ENCODE measurements at regions not wholly inside any gene's neighbourhood (a gene's known extent, or its start where the extent isn't known, plus 50 kb on each side); places are given as distances from the start of the nearest gene placed in this dataset.

DNA sequence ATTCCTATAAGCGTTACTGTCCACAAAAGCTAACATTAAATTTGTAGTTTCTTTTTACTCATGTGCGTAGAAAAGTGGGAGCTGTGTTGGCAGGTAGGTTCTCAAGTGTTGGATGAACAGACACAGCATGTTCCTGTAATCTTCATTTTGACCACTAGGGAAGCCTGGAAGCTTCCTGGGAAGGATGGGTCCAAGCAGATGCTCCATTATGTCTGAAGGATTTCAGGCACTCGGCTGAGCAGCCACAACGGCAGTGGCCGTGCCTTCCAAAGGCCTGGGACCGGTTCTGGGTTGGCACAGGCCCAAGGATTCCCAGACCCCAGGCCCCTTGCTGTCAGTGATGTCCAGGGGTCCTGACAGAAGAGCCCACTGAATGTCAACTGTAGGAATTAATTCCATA, 386.3 kb downstream of the TNS3 start:
- intact Hi-C loops (cut with DNase I; ENCODE audit: low total_unique reads), result no loop called here
- DNase-seq (ENCODE audit: low spot score in 2 of 2), result no peak
- no peak for TF ChIP-seq POLR2A (IDR thresholded peaks at IDR 0.05)
- TF ChIP-seq CTCF (IDR thresholded peaks at IDR 0.05), result no peak
- 88 to 96% methylated on average over 6 of the region's 6 CpGs for WGBS, 2 donors
- no peak overlapping the region for H3K4me3 ChIP-seq (ENCODE audit: low read depth, poor library complexity, severe bottlenecking)

DNA sequence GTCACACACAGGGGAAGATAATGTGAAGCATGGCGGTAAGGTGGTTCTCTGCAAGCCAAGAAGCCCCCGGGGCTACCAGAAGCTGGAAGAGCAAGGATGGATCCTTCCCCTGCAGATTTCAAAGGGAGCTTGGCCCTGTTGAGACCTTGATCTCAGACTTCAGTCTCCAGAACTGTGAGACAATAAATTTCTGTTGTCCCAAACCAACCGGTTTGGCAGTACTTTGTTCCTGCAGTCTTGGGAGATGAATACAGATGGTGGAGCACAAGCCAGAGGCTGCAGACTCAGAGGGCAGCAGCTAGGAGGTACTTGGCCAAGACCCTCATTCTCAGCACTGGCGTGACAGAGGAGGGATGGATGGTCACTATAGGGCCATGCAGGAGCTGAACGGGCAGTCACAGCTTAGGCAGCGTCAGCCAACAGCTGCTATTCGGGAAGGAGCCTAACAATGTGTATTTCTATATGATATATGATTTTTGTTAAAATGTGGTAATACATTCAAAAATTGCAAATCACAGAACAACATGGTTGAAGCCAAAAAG, 387.3 kb downstream of the TNS3 start:
- intact Hi-C loops (cut with DNase I; ENCODE audit: low total_unique reads), result no loop called here
- H3K4me3 ChIP-seq (ENCODE audit: low read depth, poor library complexity, severe bottlenecking), result no peak overlapping the region
- TF ChIP-seq CTCF (IDR thresholded peaks at IDR 0.05) (no peak), POLR2A (IDR thresholded peaks at IDR 0.05) (no peak)
- 67 to 70% methylated on average over 7 of the region's 7 CpGs for WGBS, 2 donors
- DNase-seq (ENCODE audit: low spot score in 2 of 2), result no peak

DNA sequence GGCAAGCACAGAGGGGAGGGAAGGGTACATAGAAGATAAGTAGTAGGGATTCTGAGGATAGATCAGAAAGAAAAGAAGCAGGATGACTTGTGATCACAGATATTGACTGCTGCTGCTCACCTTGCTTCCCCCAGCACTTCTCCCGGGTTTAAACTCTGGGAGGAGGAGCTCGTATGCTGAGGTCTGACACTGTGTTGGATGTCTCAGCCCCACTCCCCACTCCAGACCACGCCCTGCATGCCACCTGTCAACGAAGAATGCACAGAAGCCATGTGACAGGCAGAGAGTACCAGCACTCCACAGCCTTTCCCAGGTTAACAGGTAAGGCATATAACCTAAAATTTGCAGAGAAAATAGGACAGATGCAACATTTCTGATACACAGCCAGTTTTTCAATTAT, 388.9 kb downstream of the TNS3 start:
- intact Hi-C loops (cut with DNase I; ENCODE audit: low total_unique reads), result no loop called here
- WGBS, 2 donors, result 57 to 69% methylated on average over 4 of the region's 4 CpGs
- no peak for DNase-seq (ENCODE audit: low spot score in 2 of 2)
- TF ChIP-seq CTCF (IDR thresholded peaks at IDR 0.05), result no peak
- no peak for TF ChIP-seq POLR2A (IDR thresholded peaks at IDR 0.05)
- no peak overlapping the region for H3K4me3 ChIP-seq (ENCODE audit: low read depth, poor library complexity, severe bottlenecking)

DNA sequence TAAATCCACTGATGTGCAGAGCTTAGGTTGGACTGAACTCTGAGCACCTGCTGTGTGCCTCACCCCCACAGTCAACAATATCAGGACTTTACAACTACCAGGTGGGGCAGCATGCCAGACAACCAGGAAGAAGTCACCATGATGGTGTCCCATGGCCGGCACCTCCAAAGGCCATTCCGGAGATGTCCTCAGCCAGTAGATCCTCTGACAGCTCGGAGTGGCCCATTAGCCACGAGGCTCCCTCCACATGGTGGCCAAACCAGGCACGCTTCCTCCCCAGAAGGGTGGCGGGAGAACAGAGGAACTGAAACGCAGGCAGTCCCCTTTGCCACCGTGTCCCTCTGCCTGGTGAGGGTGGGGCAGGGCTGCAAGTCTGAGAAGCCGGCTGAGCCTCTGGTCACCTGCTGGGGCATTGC, 390.0 kb downstream of the TNS3 start:
- no peak for DNase-seq (ENCODE audit: low spot score in 2 of 2)
- no peak overlapping the region for H3K4me3 ChIP-seq (ENCODE audit: low read depth, poor library complexity, severe bottlenecking)
- WGBS, 2 donors, result 88 to 98% methylated on average over 7 to 9 of the region's 9 CpGs
- intact Hi-C loops (cut with DNase I; ENCODE audit: low total_unique reads), result no loop called here
- TF ChIP-seq CTCF (IDR thresholded peaks at IDR 0.05) (no peak), POLR2A (IDR thresholded peaks at IDR 0.05) (no peak)

DNA sequence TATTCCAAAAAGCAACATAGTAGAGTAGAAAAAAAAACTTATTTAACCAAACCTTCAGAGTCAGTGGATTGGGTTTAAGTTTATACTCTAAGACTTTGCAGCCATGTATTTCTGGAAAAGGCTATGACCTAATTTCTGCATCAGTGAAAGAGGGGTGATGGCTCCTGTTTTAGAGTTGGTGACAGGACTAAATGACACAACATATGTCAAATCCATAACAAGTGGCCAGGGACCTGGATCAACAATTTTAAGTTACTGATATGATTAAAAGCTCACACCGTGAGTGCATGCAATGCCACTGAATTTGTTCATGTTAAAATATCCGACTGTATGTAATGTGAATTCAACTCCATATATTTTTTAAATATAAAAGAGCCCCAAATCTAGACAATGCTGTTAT, 390.6 kb downstream of the TNS3 start:
- no peak for TF ChIP-seq POLR2A (IDR thresholded peaks at IDR 0.05)
- no peak for TF ChIP-seq CTCF (IDR thresholded peaks at IDR 0.05)

DNA sequence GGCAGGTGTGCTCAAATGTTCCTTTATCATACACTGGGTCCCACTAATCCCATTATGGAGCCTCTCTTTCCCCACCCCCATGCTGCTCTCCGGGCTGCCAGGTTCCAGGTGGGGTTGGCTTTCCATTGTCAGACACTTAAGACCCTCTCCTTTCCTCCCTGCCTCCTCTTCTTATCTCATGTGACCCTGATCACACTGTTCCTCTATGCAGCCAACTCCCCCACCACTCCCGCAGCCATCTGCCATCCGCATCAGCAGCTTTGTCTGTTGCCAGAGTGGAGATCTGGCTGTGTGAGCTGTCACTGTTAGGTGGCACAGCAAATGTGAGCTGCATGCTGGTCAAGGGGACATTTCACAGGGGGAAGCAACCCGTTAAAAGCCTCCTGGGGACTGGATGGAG, 391.4 kb downstream of the TNS3 start:
- TF ChIP-seq POLR2A (IDR thresholded peaks at IDR 0.05), result no peak
- no peak for TF ChIP-seq CTCF (IDR thresholded peaks at IDR 0.05)
- 67 to 72% methylated on average over 4 of the region's 4 CpGs for WGBS, 2 donors
- DNase-seq (ENCODE audit: low spot score in 2 of 2), result no peak
- intact Hi-C loops (cut with DNase I; ENCODE audit: low total_unique reads), result no loop called here
- no peak overlapping the region for H3K4me3 ChIP-seq (ENCODE audit: low read depth, poor library complexity, severe bottlenecking)

More for the DNA sequence above, 390.6 kb downstream of the TNS3 start:
- WGBS, 2 donors, result 98 to 100% methylated on average over 2 of the region's 2 CpGs
- no peak overlapping the region for H3K4me3 ChIP-seq (ENCODE audit: low read depth, poor library complexity, severe bottlenecking)
- no peak for DNase-seq (ENCODE audit: low spot score in 2 of 2)
- intact Hi-C loops (cut with DNase I; ENCODE audit: low total_unique reads), result no loop called here
